H9 (cell line): ENCODE measurements at regions not wholly inside any gene's neighbourhood (a gene's known extent, or its start where the extent isn't known, plus 50 kb on each side); places are given as distances from the start of the nearest gene placed in this dataset.

Experiments used
- DNase-seq: peaks from one replicate; pipeline ENCODE4 v3.0.0-alpha.2; 2017
- H2AFZ ChIP-seq: one replicate; pipeline ENCODE4 v1.6.1; 2013; ENCODE audit warnings: mild to moderate bottlenecking, low read length, control low read depth, moderate library complexity
- H2AK5ac ChIP-seq: 2 replicates; pipeline ENCODE4 v1.6.1; 2013; ENCODE audit warnings: low read length, control low read depth, mixed read lengths; ENCODE audit not compliant: insufficient read length
- H2BK120ac ChIP-seq: one replicate; pipeline ENCODE4 v1.6.1; 2013; ENCODE audit warnings: low read depth, mild to moderate bottlenecking, low read length, control low read depth, inconsistent platforms; ENCODE audit not compliant: poor library complexity, severe bottlenecking
- H2BK12ac ChIP-seq: 2 replicates; pipeline ENCODE4 v1.6.1; 2013; ENCODE audit warnings: low read length, control low read depth, mixed read lengths, low read depth; ENCODE audit not compliant: insufficient read length
- H2BK15ac ChIP-seq: 2 replicates; pipeline ENCODE4 v1.6.1; 2013; ENCODE audit warnings: low read depth, low read length, control low read depth
- H2BK20ac ChIP-seq: one replicate; pipeline ENCODE4 v1.6.1; 2013; ENCODE audit warnings: low read depth, mild to moderate bottlenecking, low read length, control low read depth, inconsistent platforms; ENCODE audit not compliant: poor library complexity, severe bottlenecking
- H2BK5ac ChIP-seq: 2 replicates; pipeline ENCODE4 v1.6.1; 2013; ENCODE audit warnings: low read length, control low read depth, mixed read lengths; ENCODE audit not compliant: insufficient read length
- H3K14ac ChIP-seq: 2 replicates; pipeline ENCODE4 v1.6.1; 2013; ENCODE audit warnings: low read length, control low read depth; ENCODE audit not compliant: insufficient read depth
- H3K18ac ChIP-seq: 2 replicates; pipeline ENCODE4 v1.6.1; 2013; ENCODE audit warnings: low read depth, mild to moderate bottlenecking, mixed read lengths, low read length, control low read depth; ENCODE audit not compliant: insufficient read length
- H3K23ac ChIP-seq: 2 replicates; pipeline ENCODE4 v1.6.1; 2013; ENCODE audit warnings: low read length, control low read depth, mixed read lengths, low read depth; ENCODE audit not compliant: insufficient read length
- H3K23me2 ChIP-seq: 2 replicates; pipeline ENCODE4 v1.6.1; 2013; ENCODE audit warnings: low read depth, mild to moderate bottlenecking, mixed read lengths, low read length, control low read depth; ENCODE audit not compliant: insufficient read length, poor library complexity, severe bottlenecking
- H3K27ac ChIP-seq: 2 replicates; pipeline ENCODE4 v1.5.1; 2013; ENCODE audit warnings: low read length, control low read depth, mixed read lengths, low read depth; ENCODE audit not compliant: insufficient read length
- H3K27me3 ChIP-seq: 2 replicates; pipeline ENCODE4 v1.6.1; 2013; ENCODE audit warnings: low read length, control low read depth, inconsistent platforms; ENCODE audit not compliant: insufficient read depth
- H3K4ac ChIP-seq: 2 replicates; pipeline ENCODE4 v1.6.1; 2013; ENCODE audit warnings: low read depth, mild to moderate bottlenecking, control low read depth, inconsistent platforms, low read length, moderate library complexity
- H3K4me1 ChIP-seq: 2 replicates; pipeline ENCODE4 v1.6.1; 2013; ENCODE audit warnings: low read length, control low read depth, inconsistent platforms; ENCODE audit not compliant: insufficient read depth
- H3K4me2 ChIP-seq: 2 replicates; pipeline ENCODE4 v1.6.1; 2013; ENCODE audit warnings: low read length, control low read depth, mixed read lengths; ENCODE audit not compliant: insufficient read length, insufficient read depth
- H3K56ac ChIP-seq: 2 replicates; pipeline ENCODE4 v1.6.1; 2013; ENCODE audit warnings: low read depth, mild to moderate bottlenecking, mixed read lengths, low read length, control low read depth; ENCODE audit not compliant: insufficient read length
- H3K79me1 ChIP-seq: 2 replicates; pipeline ENCODE4 v1.6.1; 2013; ENCODE audit warnings: low read depth, mild to moderate bottlenecking, moderate library complexity, low read length, control low read depth, inconsistent platforms; ENCODE audit not compliant: insufficient read depth, poor library complexity, severe bottlenecking
- H3K79me2 ChIP-seq: 2 replicates; pipeline ENCODE4 v1.6.1; 2013; ENCODE audit warnings: low read length, control low read depth, inconsistent platforms; ENCODE audit not compliant: insufficient read depth
- H3K9ac ChIP-seq: 2 replicates; pipeline ENCODE4 v1.6.1; 2013; ENCODE audit warnings: low read length, control low read depth, mixed read lengths; ENCODE audit not compliant: insufficient read length; ENCODE audit errors: extremely low read depth
- H3K9me3 ChIP-seq: one replicate; pipeline ENCODE4 v1.6.1; 2013; ENCODE audit warnings: low read depth, low read length, inconsistent platforms; ENCODE audit not compliant: control insufficient read depth
- H3T11ph ChIP-seq: one replicate; pipeline ENCODE4 v1.6.1; 2013; ENCODE audit warnings: mild to moderate bottlenecking, low read length, control low read depth, inconsistent platforms
- H4K20me1 ChIP-seq: one replicate; pipeline ENCODE4 v1.6.1; 2013; ENCODE audit not compliant: control insufficient read depth, insufficient read length, insufficient read depth
- H4K5ac ChIP-seq: 2 replicates; pipeline ENCODE4 v1.6.1; 2013; ENCODE audit warnings: low read depth, mild to moderate bottlenecking, mixed read lengths, low read length, control low read depth; ENCODE audit not compliant: insufficient read length
- H4K8ac ChIP-seq: replicated peaks from 2 replicates; pipeline ENCODE4 v1.6.1; 2013; ENCODE audit warnings: low read length, control low read depth, mixed read lengths, low read depth; ENCODE audit not compliant: insufficient read length
- H4K91ac ChIP-seq: 2 replicates; pipeline ENCODE4 v1.6.1; 2013; ENCODE audit warnings: low read depth, mild to moderate bottlenecking, moderate library complexity, mixed read lengths, low read length, control low read depth; ENCODE audit not compliant: insufficient read length
- H3K27ac Mint-ChIP-seq, 3 experiments: 2 replicates in 2 of 3; 3 replicates in 1 of 3; pipeline ENCODE4 v1.8.0; 2020 to 2021; ENCODE audit warnings: mixed read lengths in 3 of 3, mild to moderate bottlenecking in 1 of 3, moderate library complexity in 1 of 3
- H3K27me3 Mint-ChIP-seq: 2 replicates; pipeline ENCODE4 v1.8.0; 2021; ENCODE audit warnings: low read depth, mild to moderate bottlenecking, moderate library complexity, mixed read lengths
- H3K36me3 Mint-ChIP-seq, 3 experiments: 2 replicates in 2 of 3; 3 replicates in 1 of 3; pipeline ENCODE4 v1.8.0; 2020 to 2021; ENCODE audit warnings: low read depth in 3 of 3, mixed read lengths in 3 of 3; ENCODE audit not compliant: insufficient read depth in 1 of 3
- H3K4me1 Mint-ChIP-seq, 2 experiments: 2 replicates each; pipeline ENCODE4 v1.8.0; 2020; ENCODE audit warnings: mixed read lengths in 2 of 2
- H3K4me3 Mint-ChIP-seq, 2 experiments: 2 replicates in 1 of 2; 3 replicates in 1 of 2; pipeline ENCODE4 v1.8.0; 2020 to 2021; ENCODE audit warnings: mild to moderate bottlenecking in 2 of 2, mixed read lengths in 2 of 2, moderate library complexity in 1 of 2
- H3K9me3 Mint-ChIP-seq, 2 experiments: 2 replicates in 1 of 2; 3 replicates in 1 of 2; pipeline ENCODE4 v1.8.0; 2020; ENCODE audit warnings: mild to moderate bottlenecking in 2 of 2, mixed read lengths in 2 of 2, moderate library complexity in 1 of 2
- WGBS: extraction: QIAGEN DNeasy Blood & Tissue Kit; methylation state at CpG from one replicate; pipeline ENCODE4 v1.1.7; 2013; ENCODE audit warnings: missing lambda C conversion rate, low lambda C conversion rate, mixed read lengths; ENCODE audit not compliant: insufficient read length; ENCODE audit errors: extremely low coverage; 5-methylcytosine and 5-hydroxymethylcytosine counted together
- TF ChIP-seq, protein P1 (sequence below): fragments of 200-600 bp; sonication (generic); conservative IDR thresholded peaks from 3 replicates; pipeline ENCODE4 v1.8.0; 2021; ENCODE audit warnings: antibody characterized with exemption, mild to moderate bottlenecking

DNA sequence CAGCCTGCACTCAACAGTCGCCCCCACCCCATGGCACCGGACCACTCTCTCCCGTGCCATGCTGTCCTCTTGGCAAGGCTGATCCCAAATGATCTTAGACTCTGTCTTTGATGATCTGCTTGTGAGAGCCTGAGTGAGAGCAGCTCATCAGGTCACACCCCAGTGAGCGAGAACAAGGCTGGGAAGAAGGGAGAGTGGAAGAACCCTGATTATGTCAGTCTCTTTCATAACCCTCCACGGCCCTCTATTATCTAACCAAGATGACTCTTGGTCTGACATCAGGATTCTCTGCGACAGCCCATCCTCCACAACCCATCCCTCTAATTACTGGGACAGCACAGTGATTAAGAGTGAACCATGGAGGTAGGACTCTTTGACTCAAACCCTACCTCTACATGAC lies 53.1 kb upstream of the C7orf33 start:
- Mint-ChIP-seq H3K36me3 (no peaks in the 10 kb centered on the region), H3K4me1 (peaks cover 2 to 6% of the 10 kb centered on the region in 2 experiments; a peak in 3 of 4 replicates), H3K27me3 (no peaks in the 10 kb centered on the region), H3K9me3 (no peaks in the 10 kb centered on the region; a peak in 2 of 5 replicates), H3K4me3 (no peak overlapping the region), H3K27ac (no peak overlapping the region)
- Histone ChIP-seq H3K27ac (no peak overlapping the region), H4K20me1 (no peaks in the 10 kb centered on the region), H2AFZ (no peak overlapping the region), H4K91ac (no peak overlapping the region), H3K4me1 (no peaks in the 10 kb centered on the region), H3K14ac (no peak overlapping the region), H3K79me2 (no peaks in the 10 kb centered on the region), H3K27me3 (no peaks in the 10 kb centered on the region), H2BK5ac (no peak overlapping the region), H3K56ac (no peak overlapping the region), H4K5ac (no peak overlapping the region), H3K9ac (no peak overlapping the region), H3K4me2 (no peak overlapping the region), H3K4ac (no peak overlapping the region), H2BK20ac (no peak overlapping the region), H3K79me1 (no peaks in the 10 kb centered on the region), H4K8ac (no peak overlapping the region), H3K18ac (no peak overlapping the region), H3K9me3 (no peaks in the 10 kb centered on the region), H2BK120ac (no peak overlapping the region), H2BK15ac (no peak overlapping the region), H3K23me2 (no peaks in the 10 kb centered on the region), H3T11ph (no peak overlapping the region), H2AK5ac (no peak overlapping the region), H3K23ac (no peak overlapping the region), H2BK12ac (no peak overlapping the region)
- TF ChIP-seq, protein P1, sequence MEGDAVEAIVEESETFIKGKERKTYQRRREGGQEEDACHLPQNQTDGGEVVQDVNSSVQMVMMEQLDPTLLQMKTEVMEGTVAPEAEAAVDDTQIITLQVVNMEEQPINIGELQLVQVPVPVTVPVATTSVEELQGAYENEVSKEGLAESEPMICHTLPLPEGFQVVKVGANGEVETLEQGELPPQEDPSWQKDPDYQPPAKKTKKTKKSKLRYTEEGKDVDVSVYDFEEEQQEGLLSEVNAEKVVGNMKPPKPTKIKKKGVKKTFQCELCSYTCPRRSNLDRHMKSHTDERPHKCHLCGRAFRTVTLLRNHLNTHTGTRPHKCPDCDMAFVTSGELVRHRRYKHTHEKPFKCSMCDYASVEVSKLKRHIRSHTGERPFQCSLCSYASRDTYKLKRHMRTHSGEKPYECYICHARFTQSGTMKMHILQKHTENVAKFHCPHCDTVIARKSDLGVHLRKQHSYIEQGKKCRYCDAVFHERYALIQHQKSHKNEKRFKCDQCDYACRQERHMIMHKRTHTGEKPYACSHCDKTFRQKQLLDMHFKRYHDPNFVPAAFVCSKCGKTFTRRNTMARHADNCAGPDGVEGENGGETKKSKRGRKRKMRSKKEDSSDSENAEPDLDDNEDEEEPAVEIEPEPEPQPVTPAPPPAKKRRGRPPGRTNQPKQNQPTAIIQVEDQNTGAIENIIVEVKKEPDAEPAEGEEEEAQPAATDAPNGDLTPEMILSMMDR: no peak
- DNase-seq: no peak
- no CpG with 5 or more reads among the region's 6 CpGs for WGBS
